ENCODE measurements at regions not wholly inside any gene's neighbourhood (a gene's known extent, or its start where the extent isn't known, plus 50 kb on each side); places are given as distances from the start of the nearest gene placed in this dataset.

DNA sequence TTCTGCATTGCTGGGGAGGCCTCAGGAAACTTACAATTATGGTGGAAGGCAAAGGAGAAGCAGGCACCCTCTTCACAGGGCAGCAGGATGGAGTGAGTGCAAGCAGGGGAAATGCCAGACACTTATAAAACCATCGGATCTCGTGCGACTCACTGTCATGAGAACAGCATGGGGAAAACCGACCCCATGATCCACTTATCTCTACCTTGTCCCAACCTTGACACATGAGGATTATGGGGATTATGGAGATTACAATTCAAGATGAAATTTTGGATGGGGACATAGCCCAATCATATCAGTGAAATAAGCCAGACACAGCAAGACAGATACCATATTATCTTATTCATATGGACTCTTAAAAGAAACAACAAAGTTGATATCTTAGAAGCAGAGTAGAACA, 134.9 kb downstream of the C4orf33 start:
- no peak for ATAC-seq
- ChIA-PET SMC1A (ENCODE audit: uncharacterized antibody, unreplicated experiment) (no interaction called here), CTCF (no interaction called here), POLR2A (no interaction called here), RAD21 (ENCODE audit: unreplicated experiment) (no interaction called here)
- no peaks in the 10 kb centered on the region for H3K4me1 ChIP-seq (ENCODE audit: control insufficient read depth, insufficient read depth, low read length)
- no peak overlapping the region for H3K27ac ChIP-seq (ENCODE audit: control insufficient read depth, insufficient read depth)
- no peak overlapping the region for H3K4me3 ChIP-seq
- no peaks in the 10 kb centered on the region for H3K9me3 ChIP-seq (replicated peaks; ENCODE audit: control insufficient read depth, insufficient read depth, low read length)
- no TSS peak for BruUV-seq (replicated peaks)
- in situ Hi-C loops (cut with MboI) (no loop called here), intact Hi-C loops (cut with micrococcal nuclease; ENCODE audit: unreplicated experiment) (no loop called here)
- no peak overlapping the region for H2AFZ ChIP-seq (ENCODE audit: control insufficient read depth, low read depth, low read length)
- no peaks in the 10 kb centered on the region for H3K79me2 ChIP-seq (ENCODE audit: control insufficient read depth, insufficient read depth, low read length)
- DNase-seq (ENCODE audit: low read depth, low spot score), result no peak
- H3K36me3 ChIP-seq (ENCODE audit: control insufficient read depth in 2 of 2, insufficient read depth in 2 of 2, low read length in 1 of 2), result no peaks in the 10 kb centered on the region
- no peaks in the 10 kb centered on the region for H4K20me1 ChIP-seq (ENCODE audit: control insufficient read depth, insufficient read depth)
- WGBS (ENCODE audit: insufficient coverage, insufficient replicate concordance, low lambda C conversion rate, missing lambda C conversion rate), result 42% methylated on average over 4 of the region's 4 CpGs
- H3K27me3 ChIP-seq (replicated peaks in 1 of 2; ENCODE audit: control insufficient read depth in 2 of 2, insufficient read depth in 2 of 2, low read length in 1 of 2), result no peaks in the 10 kb centered on the region; a peak in 1 of 4 replicates
- FAIRE-seq, result no peak
- TF ChIP-seq POLR2AphosphoS2 (IDR thresholded peaks at IDR 0.05; ENCODE audit: low read depth, low read length) (no peak), BACH1 (IDR thresholded peaks at IDR 0.05; ENCODE audit: borderline replicate concordance) (no peak), IRF5 (IDR thresholded peaks at IDR 0.05; ENCODE audit: borderline replicate concordance) (no peak), ZBTB4 (CRISPR knock-in tag; IDR thresholded peaks at IDR 0.05) (no peak), NKRF (conservative IDR thresholded peaks at IDR 0.05) (no peak), HDAC2 (IDR thresholded peaks at IDR 0.05) (no peak), MXI1 (IDR thresholded peaks at IDR 0.05; ENCODE audit: low read depth, low read length) (no peak), MTA2 (IDR thresholded peaks at IDR 0.05; ENCODE audit: low read depth) (no peak)
- TF ChIP-seq, protein P1, sequence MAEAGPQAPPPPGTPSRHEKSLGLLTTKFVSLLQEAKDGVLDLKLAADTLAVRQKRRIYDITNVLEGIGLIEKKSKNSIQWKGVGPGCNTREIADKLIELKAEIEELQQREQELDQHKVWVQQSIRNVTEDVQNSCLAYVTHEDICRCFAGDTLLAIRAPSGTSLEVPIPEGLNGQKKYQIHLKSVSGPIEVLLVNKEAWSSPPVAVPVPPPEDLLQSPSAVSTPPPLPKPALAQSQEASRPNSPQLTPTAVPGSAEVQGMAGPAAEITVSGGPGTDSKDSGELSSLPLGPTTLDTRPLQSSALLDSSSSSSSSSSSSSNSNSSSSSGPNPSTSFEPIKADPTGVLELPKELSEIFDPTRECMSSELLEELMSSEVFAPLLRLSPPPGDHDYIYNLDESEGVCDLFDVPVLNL (IDR thresholded peaks at IDR 0.05; ENCODE audit: low read depth, low read length), result no peak
- no peak overlapping the region for H3K4me2 ChIP-seq (ENCODE audit: control insufficient read depth, insufficient read depth)
- H3K9ac ChIP-seq (ENCODE audit: control insufficient read depth, insufficient read depth, low read length), result no peak overlapping the region

Data from GM12878 (cell line).